Renal cortical epithelial cell (primary cell): ENCODE measurements at regions not wholly inside any gene's neighbourhood (a gene's known extent, or its start where the extent isn't known, plus 50 kb on each side); places are given as distances from the start of the nearest gene placed in this dataset.

ENCODE experiments used
- DNase-seq: peaks from one replicate; pipeline ENCODE4 v3.0.0-alpha.2; 2011; ENCODE audit warnings: low read depth

DNA sequence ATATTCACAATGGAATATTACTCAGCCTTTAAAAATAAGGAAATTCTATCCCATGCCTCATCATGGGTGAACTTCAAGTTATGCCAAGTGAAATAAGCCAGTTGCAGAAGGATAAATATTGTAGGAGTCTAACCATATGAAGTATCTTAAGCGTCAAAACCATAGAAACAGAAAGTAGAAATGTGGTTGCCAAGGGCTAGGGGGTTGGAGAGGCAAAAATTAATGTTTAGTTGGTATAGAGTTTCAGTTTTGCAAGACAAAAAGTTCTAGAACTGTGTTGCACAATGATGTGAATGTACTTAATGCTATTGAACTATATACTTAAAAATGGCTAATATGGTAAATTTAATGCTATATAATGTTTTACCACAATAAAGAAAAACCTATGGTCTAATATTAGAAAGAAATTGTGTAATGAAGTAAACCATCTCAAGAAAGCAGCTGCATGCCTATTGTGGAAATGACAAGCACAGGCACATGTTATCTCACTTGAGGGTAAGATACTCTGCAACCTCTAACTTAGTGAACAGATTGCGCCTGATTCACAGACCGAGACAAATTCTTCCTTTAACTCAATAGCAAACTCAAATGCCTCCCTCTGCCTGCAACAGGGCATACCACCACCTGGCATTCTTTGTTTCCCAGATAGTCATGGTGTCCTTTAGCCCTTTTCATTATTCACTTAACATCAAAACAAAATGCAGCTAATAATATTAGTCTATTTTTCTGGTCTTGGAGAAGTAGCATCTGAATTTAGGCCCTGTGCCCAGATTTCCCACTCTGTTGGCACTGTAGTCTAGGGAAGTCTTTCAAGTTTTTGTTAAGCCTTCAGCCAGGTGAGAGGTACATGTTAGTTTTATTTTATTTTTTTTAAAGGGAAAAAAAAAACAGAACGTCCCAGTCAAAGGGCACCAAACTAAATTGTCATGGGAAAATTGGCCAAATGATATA is 80.2 kb upstream of the ACP3 start:
- no peak for DNase-seq

DNA sequence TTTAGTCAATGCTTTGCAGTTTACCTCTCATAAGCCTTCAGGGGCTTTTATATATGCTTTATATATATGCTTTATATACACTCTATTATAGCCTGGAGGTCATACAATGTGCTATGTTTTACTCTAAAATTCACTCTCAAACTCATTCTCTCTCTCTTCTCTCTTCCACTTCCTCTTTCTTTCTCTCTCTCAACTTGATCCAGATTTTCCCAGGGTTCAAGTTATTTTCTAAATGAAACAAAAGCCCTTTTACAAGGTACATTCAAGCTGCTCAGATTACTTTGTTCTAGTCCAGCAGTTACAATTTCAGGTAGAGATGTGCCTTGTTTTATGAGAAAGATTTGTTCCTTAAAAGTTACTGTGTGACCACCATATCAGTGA is 79.6 kb upstream of the ACP3 start:
- DNase-seq: no peak

DNA sequence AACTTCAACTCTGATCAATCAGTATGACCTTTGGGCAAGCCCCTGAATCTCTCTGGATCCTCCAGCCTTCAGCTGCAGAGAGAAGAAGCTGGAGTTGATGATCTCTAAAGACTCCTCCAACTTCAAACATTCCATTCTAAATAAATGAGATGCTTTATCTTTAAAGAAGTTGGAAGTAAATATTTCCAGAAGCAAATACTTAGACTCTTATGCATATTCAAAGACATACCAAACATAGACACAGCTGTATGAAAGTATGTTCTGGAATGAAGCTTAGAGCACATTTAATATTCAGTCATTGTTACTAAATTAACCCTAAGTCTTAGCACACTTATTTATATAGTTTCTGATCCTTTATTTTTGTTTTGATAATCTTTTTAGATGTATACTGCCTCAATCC is 77.6 kb upstream of the ACP3 start:
- DNase-seq: no peak

DNA sequence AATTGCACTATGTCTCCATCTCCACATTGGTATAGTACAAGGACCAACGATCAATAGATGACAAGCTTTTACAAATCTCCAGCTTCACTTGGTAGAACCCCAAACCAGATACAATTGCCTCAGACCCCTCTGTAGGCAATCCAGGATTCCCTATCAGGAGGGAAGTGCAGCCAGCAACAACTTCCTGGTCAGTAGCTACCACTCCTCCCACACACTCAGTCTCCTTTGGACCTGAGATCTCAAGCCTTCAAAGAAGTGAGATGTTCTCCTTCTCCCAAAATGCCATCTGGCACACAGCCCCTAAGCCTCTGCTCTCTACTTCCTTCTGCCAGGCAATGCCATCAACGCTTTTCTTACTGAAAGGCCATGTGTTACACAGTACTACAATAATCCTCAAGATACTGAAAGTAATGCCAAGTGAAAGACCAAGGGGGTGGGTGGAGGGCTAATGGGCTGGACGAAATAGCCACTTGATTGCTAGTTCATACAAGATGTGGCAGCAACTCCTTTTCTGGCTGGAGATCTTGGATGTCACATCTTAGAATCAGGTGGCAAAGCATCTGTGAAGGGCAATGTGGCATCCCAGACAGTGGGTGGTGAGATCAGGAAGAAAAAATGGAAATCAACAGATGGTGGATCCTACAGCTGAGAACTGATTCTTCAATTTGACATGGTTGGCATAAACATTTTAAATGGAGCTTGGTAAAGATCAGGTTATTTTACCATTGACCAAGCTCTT is 75.3 kb upstream of the ACP3 start:
- no peak for DNase-seq

DNA sequence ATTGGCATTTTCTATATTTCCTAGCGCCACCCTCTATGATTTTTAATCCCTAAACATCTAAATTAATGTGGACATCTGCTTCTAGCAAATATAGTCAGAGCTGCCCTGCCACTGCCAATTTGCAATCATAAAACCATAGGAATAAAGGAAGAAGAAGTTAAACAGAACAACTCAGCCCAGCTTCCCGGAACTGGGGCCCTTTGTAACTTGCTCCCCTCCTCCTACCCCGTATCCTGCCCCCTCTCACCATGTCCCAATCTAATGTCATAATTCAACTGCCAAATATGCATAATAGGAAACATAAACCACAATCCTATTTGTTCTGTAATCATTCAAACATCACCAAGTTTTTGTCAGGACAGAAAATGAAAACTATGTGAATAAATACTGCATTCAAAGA is 74.4 kb upstream of the ACP3 start:
- DNase-seq: no peak

DNA sequence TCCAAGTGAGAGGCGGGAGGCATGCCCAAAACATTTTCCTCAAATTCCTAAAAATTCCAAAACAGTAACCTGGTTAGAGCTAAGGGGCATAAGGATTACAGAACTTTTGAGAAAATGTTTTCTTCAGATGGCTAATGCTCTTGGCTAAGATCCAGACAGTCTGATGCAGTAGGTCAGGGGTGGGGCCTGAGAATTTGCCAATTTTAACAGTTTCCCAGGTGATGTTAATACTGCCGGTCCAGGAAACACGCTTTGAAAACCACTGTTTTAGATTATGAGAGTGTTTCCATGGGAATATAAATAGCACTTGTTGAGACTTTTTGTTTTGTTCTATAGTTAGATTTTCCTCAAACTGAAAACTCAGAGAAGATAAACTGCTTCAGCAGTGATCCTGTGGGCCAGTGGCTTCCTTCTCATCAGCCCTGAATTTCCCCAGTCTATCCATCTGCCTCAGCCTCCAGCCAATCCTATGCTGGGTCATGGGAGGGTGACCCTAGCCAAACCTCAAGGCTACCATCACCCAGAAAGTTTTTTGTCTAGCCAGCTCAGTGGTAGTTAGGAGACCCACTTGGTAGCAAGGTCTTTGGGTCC is 71.6 kb upstream of the ACP3 start:
- peak; percentile 88 for DNase-seq

DNA sequence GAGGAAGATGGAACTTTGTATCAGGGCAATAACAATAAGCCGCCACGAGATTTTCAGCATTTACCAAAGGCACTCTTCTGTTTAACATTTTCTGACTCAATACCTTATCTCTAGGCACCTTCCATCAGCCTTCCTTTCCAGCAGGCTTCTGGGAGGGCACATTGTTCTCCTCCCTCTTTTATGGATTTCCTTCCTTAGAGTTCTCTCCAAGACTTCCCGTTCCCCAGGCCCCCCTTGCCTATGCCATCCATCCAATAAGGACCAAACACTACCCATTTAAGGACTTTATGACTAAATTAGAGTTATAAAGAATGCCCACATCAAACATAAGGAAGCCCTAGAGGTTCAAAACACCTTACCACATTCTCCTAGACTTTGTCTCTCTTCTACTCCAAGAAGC is 71.0 kb upstream of the ACP3 start:
- no peak for DNase-seq

DNA sequence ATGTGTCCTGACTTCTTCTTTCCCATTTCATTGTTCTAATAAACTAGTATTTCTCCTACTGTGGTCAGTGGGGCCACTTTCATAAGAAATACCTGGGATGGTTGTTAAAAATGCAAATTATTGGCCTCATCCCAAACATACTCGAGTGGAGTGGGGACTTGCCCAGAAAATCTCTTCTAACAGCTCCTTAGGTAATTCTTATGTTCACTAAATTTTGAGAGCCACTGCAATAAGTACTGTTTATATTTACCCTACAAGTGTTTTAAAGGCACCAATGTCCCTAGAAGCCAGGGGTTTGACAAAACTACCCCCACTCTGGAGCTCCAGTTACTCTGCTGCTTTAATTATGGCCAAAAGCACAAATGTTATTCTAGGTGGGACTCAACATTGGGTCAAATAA is 70.0 kb upstream of the ACP3 start:
- DNase-seq: no peak

DNA sequence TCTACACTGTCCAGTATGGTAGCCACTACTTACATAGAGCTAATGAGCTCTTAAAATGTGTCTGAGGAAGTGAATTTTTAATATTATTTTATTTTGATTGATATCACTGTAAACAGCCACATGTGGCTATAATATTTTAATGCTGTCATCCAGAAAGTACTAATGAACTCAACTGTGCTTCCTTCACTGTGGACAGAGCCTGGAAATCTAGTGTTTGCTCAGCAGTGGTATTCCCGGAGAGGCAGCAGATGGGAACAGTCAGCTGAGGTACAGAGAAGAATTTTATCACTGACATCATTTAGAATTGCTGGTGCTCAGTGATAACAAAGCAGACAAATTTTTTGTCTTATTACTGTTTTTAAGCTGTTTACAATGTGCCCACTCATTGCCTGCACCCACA is 68.7 kb upstream of the ACP3 start:
- no peak for DNase-seq

DNA sequence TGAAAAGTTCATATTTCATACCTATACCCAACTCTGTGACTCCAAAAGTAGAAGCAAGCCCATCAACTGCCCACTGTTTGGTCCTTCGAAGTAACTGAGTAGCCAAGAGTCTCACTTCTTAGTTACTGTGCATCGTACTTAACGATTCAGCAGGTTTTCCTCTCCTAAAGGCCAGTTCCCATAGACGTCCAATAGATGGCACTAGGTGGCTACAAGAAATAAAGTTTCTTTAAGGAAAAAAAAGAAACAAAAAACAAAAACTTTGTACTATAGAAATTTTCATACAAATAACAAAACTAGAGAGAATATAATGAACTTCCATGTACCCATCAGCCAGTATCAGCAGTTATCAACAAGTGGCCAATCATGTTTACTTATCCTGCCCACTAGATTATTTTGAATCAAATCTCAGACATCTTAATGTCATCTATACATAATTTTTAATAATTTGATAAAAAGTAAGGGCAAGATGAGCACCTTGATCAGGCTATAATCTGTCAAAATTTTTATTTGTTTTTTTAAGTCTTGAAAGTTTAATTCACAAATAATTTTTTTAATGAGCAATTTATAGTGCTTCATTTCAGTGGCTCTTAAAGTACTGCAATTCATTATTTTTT is 63.8 kb upstream of the ACP3 start:
- peak; percentile 78 for DNase-seq

DNA sequence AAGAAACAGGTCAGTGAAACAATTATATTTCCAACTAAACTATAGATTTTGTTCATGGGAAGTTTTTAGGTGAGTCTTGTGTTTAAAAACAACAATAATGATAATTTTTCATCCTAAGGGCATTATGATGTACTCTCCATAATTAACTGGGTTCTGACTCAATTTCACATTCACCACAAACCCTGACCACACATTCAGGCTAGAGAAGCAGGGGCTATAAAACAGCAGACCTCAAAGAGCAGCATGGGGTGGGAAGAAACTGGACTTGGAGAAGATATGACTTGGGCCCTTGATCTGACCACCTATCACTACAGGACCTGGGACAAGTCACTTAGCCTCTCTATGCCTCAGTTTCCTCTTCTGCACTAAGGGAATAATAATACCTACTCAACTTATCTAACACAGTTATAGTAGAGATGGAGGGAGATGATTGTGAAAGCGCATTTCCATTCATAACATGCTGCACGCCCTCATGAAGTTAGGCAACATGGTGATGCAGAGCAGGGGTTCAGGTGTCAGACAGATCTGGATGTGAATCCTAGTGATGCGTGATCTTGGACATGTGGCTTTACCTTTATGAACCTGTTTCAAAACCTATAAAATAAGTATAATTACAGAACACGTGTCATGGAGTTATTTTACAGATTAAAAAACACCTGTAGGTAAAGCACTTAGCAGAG is 63.0 kb upstream of the ACP3 start:
- peak; percentile 45 for DNase-seq

DNA sequence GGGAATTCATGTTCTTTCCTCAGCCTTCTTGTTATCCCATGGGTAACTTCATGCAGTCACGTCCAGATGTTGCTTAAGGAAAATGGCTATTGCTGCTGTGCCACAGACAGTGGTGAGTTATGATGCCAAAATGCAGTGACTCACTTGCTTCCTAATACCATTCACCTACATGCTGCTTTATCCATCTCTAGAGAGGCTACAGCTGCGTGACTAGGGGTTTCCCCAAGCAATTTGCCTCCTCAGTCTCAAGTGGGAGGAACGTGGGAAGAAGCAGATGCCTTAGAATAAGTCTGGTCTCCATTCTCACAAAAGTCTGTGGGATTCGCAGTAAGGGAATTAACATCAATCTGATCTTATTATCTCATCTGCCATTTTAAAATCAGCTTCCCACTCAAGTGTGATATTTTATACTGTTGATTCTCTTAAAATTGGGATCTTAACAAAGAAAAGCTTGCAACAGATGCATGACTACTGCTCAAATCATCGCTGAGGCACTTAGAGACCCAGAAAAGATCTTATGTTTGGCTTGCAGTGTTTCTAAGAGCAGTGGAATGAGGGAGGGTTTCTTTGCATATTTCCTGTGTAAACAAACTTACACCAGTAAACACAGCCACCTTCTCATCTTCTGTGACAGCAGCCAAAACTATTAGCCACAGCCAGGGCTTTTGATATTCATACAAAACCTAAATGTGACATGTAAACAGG is 62.0 kb upstream of the ACP3 start:
- peak; percentile 85 for DNase-seq

DNA sequence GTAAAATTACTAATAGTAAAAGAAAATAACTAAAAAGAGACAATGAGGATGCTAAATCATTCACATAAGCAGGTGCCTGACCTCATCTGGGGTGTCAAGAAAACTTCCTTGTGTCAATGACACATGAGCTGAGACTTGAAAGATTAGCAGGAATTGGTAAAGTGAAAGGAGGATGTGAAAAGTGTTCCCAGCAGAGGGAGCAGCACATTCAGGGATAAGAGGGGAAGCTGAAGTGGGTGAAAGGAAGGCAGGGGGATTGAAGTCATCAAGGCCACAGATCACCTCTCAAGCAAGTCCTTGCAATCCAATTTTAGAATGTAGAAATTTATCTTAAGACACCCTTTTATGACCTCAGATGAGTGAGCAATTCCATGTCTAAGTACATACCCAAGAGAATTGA is 60.2 kb upstream of the ACP3 start:
- DNase-seq: peak; percentile 68

DNA sequence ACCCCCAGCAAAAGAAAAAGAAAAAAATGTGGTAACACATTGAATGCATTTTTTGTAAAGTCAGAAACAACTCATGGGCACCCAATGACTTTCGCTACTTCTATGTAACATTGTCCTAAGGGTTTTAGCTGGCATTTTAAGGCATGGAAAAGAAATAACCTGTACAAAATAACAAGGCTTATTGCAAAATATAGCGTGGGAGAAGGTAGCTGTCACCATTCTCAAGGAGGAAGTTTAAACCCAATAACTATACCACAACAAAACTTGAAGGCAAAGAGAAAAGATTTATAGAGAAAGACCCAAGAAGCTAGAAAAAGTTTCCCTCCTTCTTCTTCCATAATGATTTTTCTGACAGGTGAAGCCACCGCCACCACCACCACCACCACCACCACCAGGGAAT is 55.7 kb upstream of the ACP3 start:
- no peak for DNase-seq

DNA sequence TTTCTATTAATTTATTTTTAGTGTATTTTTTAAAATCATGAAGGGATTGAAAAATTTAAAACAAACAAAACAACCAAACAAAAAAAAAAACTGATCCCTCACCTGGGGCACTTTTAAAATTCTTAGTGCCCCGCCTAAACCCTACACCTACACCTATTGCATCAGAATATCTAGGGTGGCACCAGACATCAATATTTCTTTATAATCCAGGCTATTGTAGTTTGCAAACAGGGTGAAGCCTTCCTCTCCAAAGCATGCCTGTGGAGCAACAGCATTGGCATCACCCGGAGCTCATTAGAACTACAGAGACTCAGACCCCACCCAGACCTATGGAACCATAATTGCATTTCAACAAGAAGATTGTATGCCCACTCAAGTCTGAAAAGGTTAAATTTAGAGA is 54.9 kb upstream of the ACP3 start:
- no peak for DNase-seq

DNA sequence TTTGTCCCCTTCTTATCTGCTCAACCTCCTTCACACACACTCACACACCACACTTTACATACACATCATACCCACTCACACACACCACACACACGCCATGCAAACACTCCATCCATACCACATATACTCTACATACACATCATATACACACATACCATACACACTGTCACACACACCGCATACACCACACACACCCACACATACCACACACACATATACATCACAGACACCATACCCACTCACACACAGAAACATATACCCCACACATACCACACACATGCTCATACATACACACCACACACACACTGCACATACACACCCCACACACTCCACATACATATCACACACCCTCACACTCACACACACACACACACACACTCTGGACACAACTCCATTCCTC is 54.3 kb upstream of the ACP3 start:
- DNase-seq: no peak

DNA sequence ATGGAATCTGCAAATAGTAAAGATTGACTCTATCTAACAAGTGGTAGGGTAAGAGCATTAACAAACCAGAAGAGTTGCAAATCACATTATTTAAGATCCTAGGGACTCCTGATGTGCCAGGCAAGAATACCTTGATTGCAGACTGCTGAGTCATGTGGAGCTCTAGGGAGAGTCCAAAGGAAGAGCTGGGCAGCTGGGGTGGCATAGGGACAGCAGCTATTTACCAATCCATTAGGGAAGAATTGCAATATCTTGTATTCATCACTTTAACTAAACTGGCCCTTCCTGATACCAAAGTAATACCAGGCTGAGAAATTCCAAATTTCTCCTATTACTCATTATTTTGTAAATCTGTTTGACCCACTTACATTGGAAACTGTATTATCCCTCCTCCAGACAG is 52.2 kb upstream of the ACP3 start:
- DNase-seq: peak; percentile 59

DNA sequence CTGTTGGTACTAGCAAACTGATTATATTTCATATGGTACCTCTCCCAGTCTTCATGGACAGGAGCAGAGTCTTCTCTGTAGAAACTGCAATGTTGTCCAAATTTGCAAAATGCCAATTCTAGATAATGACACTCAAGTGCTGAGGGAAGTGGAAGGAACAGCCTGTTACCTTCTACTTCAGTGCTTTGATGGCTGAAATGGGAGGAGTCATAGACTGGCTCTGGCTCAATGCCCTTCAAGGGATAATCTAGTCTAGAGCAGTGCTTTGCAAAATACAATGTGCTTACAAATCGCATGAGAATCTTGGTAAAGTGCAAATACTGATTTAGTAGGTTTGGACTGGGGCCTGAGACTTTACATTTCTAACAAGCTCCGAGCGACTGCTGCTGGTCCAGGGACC is 51.7 kb upstream of the ACP3 start:
- no peak for DNase-seq

DNA sequence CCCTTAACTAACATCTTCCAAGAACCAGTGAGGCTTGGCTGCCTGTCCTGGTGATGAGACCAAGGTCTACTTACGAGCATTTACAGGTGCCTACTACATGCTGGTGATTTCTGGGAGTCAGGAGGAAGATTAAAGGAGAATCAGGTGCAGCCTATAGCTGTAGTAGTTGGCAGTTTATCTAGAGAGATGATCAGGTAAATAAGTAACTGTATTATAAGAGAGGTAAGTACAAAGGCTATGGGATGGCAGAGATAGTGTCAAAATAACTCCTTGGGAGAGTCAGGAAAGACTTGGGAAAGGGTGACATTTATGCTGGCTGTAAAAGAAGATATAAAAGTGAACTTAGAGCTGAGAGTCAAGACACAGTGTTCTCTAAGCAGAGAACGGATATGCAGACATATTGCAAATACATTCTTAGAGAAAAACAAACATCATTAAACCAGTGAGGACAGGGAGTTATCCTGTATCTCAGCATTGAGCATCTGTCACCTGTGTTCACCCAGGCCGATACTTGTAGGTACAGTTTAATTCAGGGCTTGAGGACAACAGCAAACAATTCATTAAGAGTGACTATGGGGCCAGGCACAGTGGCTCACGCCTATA is 49.7 kb upstream of the ACP3 start:
- no peak for DNase-seq
